ENCODE measurements at regions not wholly inside any gene's neighbourhood (a gene's known extent, or its start where the extent isn't known, plus 50 kb on each side); places are given as distances from the start of the nearest gene placed in this dataset.

DNA sequence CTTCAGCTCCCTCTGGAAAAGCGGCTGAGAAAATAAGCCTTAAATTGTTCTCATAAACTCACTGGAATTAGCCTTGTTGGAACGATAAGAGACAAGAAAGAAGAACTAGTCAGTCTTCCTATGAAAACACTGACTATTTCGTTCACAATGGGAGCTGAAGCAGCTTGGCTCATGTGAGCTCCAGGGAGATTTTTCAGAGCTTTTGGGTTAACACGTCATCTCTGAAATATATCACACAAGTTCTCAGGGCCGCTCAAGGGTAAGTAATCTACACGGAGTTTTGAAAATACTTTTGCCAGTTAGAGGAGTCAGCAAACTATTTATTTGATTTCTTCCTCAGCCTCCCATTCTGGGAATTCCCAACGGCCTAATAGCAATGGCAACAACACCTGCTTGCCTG lies 316.2 kb upstream of the MGAT5 start:
- no peaks in the 10 kb centered on the region for H3K9me3 Mint-ChIP-seq
- no peaks in the 10 kb centered on the region for H3K36me3 Mint-ChIP-seq (ENCODE audit: low read depth)
- no peak overlapping the region for H3K27ac Mint-ChIP-seq (ENCODE audit: unreplicated experiment)
- DNase-seq (ENCODE audit: low read depth, low spot score), result no peak
- H3K4me3 Mint-ChIP-seq, result no peak overlapping the region
- H3K4me1 Mint-ChIP-seq, result no peaks in the 10 kb centered on the region
- no peaks in the 10 kb centered on the region for H3K27me3 Mint-ChIP-seq (ENCODE audit: low read depth)
- no peak for TF ChIP-seq CTCF (conservative IDR thresholded peaks at IDR 0.05)

DNA sequence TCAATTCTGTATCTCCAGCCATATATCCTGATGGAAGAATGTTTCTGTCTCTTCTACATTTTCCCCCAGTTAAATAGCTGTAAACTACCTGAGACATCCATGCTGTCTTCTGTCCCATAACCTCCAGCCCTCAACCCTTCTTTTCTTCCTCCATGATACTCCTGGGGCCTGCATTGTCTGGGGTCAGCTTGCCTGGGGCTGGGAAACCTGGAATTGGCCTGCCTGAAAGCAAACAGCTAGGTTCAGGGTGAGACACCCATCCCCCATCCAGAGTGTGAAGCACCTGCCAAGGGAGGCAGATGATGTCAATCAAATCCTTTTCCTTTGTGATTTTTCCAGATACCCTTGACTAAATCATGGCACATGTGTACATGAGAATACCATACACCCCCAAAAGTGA lies 313.7 kb upstream of the MGAT5 start:
- H3K9me3 Mint-ChIP-seq, result no peaks in the 10 kb centered on the region
- H3K4me3 Mint-ChIP-seq, result no peak overlapping the region
- no peak for TF ChIP-seq CTCF (conservative IDR thresholded peaks at IDR 0.05)
- no peaks in the 10 kb centered on the region for H3K4me1 Mint-ChIP-seq
- H3K27me3 Mint-ChIP-seq (ENCODE audit: low read depth), result peaks cover 6% of the 10 kb centered on the region
- H3K36me3 Mint-ChIP-seq (ENCODE audit: low read depth), result no peaks in the 10 kb centered on the region
- no peak overlapping the region for H3K27ac Mint-ChIP-seq (ENCODE audit: unreplicated experiment)
- DNase-seq (ENCODE audit: low read depth, low spot score), result no peak

- Mint-ChIP-seq H3K4me1 (no peaks in the 10 kb centered on the region), H3K36me3 (ENCODE audit: low read depth) (no peaks in the 10 kb centered on the region), H3K4me3 (no peak overlapping the region), H3K9me3 (no peaks in the 10 kb centered on the region), H3K27me3 (ENCODE audit: low read depth) (peaks cover 6% of the 10 kb centered on the region), H3K27ac (ENCODE audit: unreplicated experiment) (no peak overlapping the region)
- no peak for TF ChIP-seq CTCF (conservative IDR thresholded peaks at IDR 0.05)
- no peak for DNase-seq (ENCODE audit: low read depth, low spot score)
Observed at GRCh38 chr2:133941666-133942065, 312.2 kb upstream of the MGAT5 start.

GRCh38 chr2:133942398-133942797 lies 311.5 kb upstream of the MGAT5 start:
- no peak overlapping the region for H3K27ac Mint-ChIP-seq (ENCODE audit: unreplicated experiment)

DNA sequence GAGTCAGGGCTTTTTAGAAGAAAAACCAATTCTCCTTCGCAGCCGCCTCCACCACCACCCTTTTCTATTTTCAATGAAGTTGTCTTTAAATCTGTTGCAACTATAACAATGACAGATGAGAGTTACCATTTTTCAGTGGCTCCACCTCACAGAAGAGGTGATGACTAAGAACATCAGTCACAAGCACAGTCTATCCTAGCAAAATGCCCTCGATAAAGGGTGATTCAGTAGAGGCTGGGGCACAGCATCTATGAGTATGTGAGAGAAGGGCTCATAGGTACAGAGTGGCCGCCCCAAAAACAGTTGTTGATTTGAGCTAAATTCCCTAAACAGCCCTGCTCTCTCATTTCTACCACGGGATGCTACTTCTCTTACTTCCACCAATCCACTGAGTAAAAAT lies 310.8 kb upstream of the MGAT5 start:
- no peak for TF ChIP-seq CTCF (conservative IDR thresholded peaks at IDR 0.05)
- Mint-ChIP-seq H3K27ac (ENCODE audit: unreplicated experiment) (no peak overlapping the region), H3K27me3 (ENCODE audit: low read depth) (peaks cover 6% of the 10 kb centered on the region), H3K9me3 (no peaks in the 10 kb centered on the region), H3K4me1 (no peaks in the 10 kb centered on the region), H3K4me3 (no peak overlapping the region), H3K36me3 (ENCODE audit: low read depth) (no peaks in the 10 kb centered on the region)
- DNase-seq (ENCODE audit: low read depth, low spot score), result no peak

More at GRCh38 chr2:133942398-133942797, 311.5 kb upstream of the MGAT5 start:
- DNase-seq (ENCODE audit: low read depth, low spot score), result no peak
- H3K4me3 Mint-ChIP-seq, result no peak overlapping the region
- TF ChIP-seq CTCF (conservative IDR thresholded peaks at IDR 0.05), result no peak
- H3K4me1 Mint-ChIP-seq, result no peaks in the 10 kb centered on the region
- peaks cover 6% of the 10 kb centered on the region for H3K27me3 Mint-ChIP-seq (ENCODE audit: low read depth)
- no peaks in the 10 kb centered on the region for H3K36me3 Mint-ChIP-seq (ENCODE audit: low read depth)
- no peaks in the 10 kb centered on the region for H3K9me3 Mint-ChIP-seq

- Mint-ChIP-seq H3K9me3 (no peaks in the 10 kb centered on the region), H3K27me3 (ENCODE audit: low read depth) (peaks cover 8% of the 10 kb centered on the region), H3K36me3 (ENCODE audit: low read depth) (no peaks in the 10 kb centered on the region), H3K4me1 (no peaks in the 10 kb centered on the region), H3K27ac (ENCODE audit: unreplicated experiment) (no peak overlapping the region), H3K4me3 (no peak overlapping the region)
- no peak for TF ChIP-seq CTCF (conservative IDR thresholded peaks at IDR 0.05)
- no peak for DNase-seq (ENCODE audit: low read depth, low spot score)
Observed at GRCh38 chr2:133945089-133945488, 308.8 kb upstream of the MGAT5 start.

All from neural crest cell (in vitro differentiated cells).